ENCODE measurements at regions not wholly inside any gene's neighbourhood (a gene's known extent, or its start where the extent isn't known, plus 50 kb on each side); places are given as distances from the start of the nearest gene placed in this dataset.

DNA sequence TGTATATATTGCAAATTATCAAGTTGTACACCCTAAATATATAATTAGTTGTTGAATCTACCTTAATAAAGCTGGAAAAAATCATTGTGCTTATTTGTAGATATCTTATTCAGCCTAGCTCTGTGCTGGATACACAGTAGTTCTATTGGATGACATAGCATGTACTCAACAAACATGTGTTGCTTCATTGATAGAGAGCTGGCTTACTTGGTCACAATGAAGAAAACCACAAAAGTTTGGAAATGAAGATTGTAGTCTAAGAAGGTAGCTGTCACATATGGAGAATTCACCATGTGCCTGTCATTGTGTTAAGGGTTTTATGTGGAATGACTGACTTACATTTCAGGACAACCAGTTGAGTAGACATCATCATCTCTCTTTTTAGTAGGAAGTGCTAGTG, 278.9 kb downstream of the LMO7 start:
- Histone ChIP-seq H3K9me3 (ENCODE audit: low read length) (no peaks in the 10 kb centered on the region), H3K27me3 (ENCODE audit: control insufficient read depth in 1 of 2, insufficient read depth in 2 of 2, low read length in 2 of 2) (no peaks in the 10 kb centered on the region), H3K4me1 (ENCODE audit: insufficient read depth, low read length) (no peaks in the 10 kb centered on the region), H3K36me3 (ENCODE audit: insufficient read depth, low read length) (no peaks in the 10 kb centered on the region), H3K4me3 (ENCODE audit: low read depth in 1 of 2, low read length in 2 of 2) (no peak overlapping the region), H3K9ac (ENCODE audit: low read length) (no peak overlapping the region), H3K27ac (ENCODE audit: low read depth, low read length) (no peak overlapping the region)

- no peaks in the 10 kb centered on the region for H3K9me3 ChIP-seq (ENCODE audit: low read length)
- no peak overlapping the region for H3K27ac ChIP-seq (ENCODE audit: low read depth, low read length)
- H3K4me3 ChIP-seq (ENCODE audit: low read depth in 1 of 2, low read length in 2 of 2) = no peak overlapping the region
- no peak overlapping the region for H3K9ac ChIP-seq (ENCODE audit: low read length)
- H3K27me3 ChIP-seq (ENCODE audit: control insufficient read depth in 1 of 2, insufficient read depth in 2 of 2, low read length in 2 of 2) = no peaks in the 10 kb centered on the region
- H3K36me3 ChIP-seq (ENCODE audit: insufficient read depth, low read length) = no peaks in the 10 kb centered on the region
- H3K4me1 ChIP-seq (ENCODE audit: insufficient read depth, low read length) = no peaks in the 10 kb centered on the region
Observed at GRCh38 chr13:75913925-75914324, 277.8 kb downstream of the LMO7 start.

- H3K4me1 ChIP-seq (ENCODE audit: insufficient read depth, low read length) = no peaks in the 10 kb centered on the region
- no peak overlapping the region for H3K9ac ChIP-seq (ENCODE audit: low read length)
- no peak overlapping the region for H3K27ac ChIP-seq (ENCODE audit: low read depth, low read length)
- no peaks in the 10 kb centered on the region for H3K9me3 ChIP-seq (ENCODE audit: low read length)
- no peaks in the 10 kb centered on the region for H3K27me3 ChIP-seq (ENCODE audit: control insufficient read depth in 1 of 2, insufficient read depth in 2 of 2, low read length in 2 of 2)
- no peaks in the 10 kb centered on the region for H3K36me3 ChIP-seq (ENCODE audit: insufficient read depth, low read length)
- H3K4me3 ChIP-seq (ENCODE audit: low read depth in 1 of 2, low read length in 2 of 2) = no peak overlapping the region
Observed at GRCh38 chr13:75910591-75910990, 274.5 kb downstream of the LMO7 start.
